Progenitor cell of endocrine pancreas (in vitro differentiated cells): ENCODE measurements at regions not wholly inside any gene's neighbourhood (a gene's known extent, or its start where the extent isn't known, plus 50 kb on each side); places are given as distances from the start of the nearest gene placed in this dataset.

Source experiments
- DNase-seq: peaks from one replicate; pipeline ENCODE4 v3.0.0; 2021; ENCODE audit warnings: low spot score; ENCODE audit not compliant: unreplicated experiment
- H3K27ac Mint-ChIP-seq: 2 replicates; pipeline ENCODE4 v1.8.0; 2021; ENCODE audit warnings: mild to moderate bottlenecking, moderate library complexity, mixed read lengths
- H3K27me3 Mint-ChIP-seq: 2 replicates; pipeline ENCODE4 v1.8.0; 2021; ENCODE audit warnings: mixed read lengths
- H3K36me3 Mint-ChIP-seq: 2 replicates; pipeline ENCODE4 v1.8.0; 2022; ENCODE audit warnings: mixed read lengths; ENCODE audit not compliant: insufficient read depth
- H3K4me1 Mint-ChIP-seq: 2 replicates; pipeline ENCODE4 v1.8.0; 2021; ENCODE audit warnings: low read depth, mixed read lengths
- H3K4me3 Mint-ChIP-seq: 2 replicates; pipeline ENCODE4 v1.8.0; 2021; ENCODE audit warnings: low read depth, mild to moderate bottlenecking, moderate library complexity, mixed read lengths
- H3K9me3 Mint-ChIP-seq: 2 replicates; pipeline ENCODE4 v1.8.0; 2021; ENCODE audit warnings: low read depth, mixed read lengths
- TF ChIP-seq, protein P1 (sequence below): fragments of 200-600 bp; sonication (generic); IDR thresholded peaks from one replicate; pipeline ENCODE4 v1.5.0; 2021; ENCODE audit warnings: antibody characterized with exemption, mild to moderate bottlenecking; ENCODE audit not compliant: unreplicated experiment

DNA sequence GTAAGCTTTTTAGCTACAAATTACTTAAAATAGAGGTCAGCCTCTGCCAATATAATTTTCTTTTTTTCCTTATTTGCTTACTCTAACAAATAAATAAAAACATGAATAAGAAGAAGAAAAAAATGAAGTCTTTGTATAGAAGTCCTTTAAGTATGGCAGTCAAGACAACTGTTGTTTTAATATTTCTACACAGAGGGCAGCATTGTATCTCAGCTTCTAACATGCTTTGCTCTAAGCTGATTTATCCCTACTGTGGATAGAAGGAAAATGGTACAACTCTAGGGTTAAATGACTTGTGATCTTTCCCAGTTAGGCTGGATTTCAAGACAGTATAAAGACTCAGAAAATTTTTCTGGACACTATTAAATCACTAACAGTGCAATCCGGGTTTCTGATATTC lies 104.3 kb upstream of the MEIS2 start:
- Mint-ChIP-seq H3K9me3 (no peaks in the 10 kb centered on the region), H3K4me1 (peaks cover 2% of the 10 kb centered on the region), H3K27ac (no peak overlapping the region), H3K27me3 (no peaks in the 10 kb centered on the region), H3K4me3 (no peak overlapping the region), H3K36me3 (no peaks in the 10 kb centered on the region)
- TF ChIP-seq, protein P1, sequence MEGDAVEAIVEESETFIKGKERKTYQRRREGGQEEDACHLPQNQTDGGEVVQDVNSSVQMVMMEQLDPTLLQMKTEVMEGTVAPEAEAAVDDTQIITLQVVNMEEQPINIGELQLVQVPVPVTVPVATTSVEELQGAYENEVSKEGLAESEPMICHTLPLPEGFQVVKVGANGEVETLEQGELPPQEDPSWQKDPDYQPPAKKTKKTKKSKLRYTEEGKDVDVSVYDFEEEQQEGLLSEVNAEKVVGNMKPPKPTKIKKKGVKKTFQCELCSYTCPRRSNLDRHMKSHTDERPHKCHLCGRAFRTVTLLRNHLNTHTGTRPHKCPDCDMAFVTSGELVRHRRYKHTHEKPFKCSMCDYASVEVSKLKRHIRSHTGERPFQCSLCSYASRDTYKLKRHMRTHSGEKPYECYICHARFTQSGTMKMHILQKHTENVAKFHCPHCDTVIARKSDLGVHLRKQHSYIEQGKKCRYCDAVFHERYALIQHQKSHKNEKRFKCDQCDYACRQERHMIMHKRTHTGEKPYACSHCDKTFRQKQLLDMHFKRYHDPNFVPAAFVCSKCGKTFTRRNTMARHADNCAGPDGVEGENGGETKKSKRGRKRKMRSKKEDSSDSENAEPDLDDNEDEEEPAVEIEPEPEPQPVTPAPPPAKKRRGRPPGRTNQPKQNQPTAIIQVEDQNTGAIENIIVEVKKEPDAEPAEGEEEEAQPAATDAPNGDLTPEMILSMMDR, result no peak
- DNase-seq, result no peak

DNA sequence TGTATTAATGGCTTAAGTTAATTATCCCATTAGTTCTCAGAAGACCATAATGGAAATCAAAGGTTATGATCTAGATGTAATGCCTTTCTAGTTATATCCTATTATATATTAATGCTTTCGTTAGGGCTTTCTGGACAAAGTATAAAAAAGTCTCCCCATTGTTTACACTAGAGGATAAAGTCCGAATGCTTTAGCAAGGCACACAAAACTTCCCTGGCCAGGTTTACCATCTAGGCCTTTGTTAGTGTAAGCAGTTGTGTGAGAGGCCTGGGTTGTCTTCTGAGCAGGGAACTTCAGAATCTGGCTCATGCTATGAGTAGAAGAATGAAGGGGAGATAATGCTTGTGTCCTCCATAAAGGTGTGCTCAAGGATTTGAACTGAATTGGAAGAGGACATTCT lies 106.3 kb upstream of the MEIS2 start:
- H3K9me3 Mint-ChIP-seq, result no peaks in the 10 kb centered on the region
- TF ChIP-seq, protein P1, result no peak
- no peaks in the 10 kb centered on the region for H3K27me3 Mint-ChIP-seq
- no peak for DNase-seq
- peaks cover 2% of the 10 kb centered on the region for H3K4me1 Mint-ChIP-seq
- H3K4me3 Mint-ChIP-seq, result no peak overlapping the region
- H3K36me3 Mint-ChIP-seq, result no peaks in the 10 kb centered on the region
- H3K27ac Mint-ChIP-seq, result no peak overlapping the region

DNA sequence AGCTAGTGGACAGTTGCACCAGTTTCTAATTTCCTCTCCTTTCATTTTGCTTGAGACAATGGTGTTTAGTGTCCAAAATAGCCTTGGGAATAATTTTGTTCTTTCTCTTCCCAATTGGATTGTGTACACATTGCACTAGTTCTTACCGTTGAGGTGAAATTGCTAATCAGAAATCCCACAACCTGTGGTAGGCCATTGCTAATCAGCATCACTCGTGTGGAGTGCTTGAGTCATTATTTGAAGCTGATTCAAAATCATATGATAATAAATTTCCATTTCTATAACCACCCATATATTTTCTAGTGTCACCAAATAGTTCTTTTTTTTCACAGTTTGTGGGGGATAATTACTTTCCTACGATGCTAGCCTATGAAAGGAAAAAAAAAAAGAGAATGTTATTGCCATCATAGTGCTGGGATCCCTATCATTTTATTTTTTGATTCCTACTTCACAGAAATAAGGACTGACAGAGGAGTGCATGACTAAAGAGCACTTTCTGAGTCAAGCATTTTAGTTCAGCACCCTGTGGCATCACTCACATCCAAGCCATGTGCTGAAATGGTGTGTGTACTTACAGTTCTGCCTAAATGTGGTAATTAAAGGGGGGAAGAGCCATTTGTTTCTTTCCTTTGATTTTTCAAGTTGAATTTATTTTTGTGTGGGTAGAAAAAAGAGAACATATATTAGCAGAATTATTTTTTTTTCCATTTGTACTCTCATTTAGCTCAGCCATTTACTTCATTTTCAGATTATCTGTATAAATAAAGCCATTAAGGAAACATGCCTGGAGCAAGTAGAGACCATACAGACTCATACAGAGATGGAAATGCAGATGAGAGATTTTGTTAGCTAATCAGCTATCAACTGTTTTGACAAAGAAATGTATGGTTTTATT lies 108.0 kb upstream of the MEIS2 start:
- H3K27me3 Mint-ChIP-seq, result no peaks in the 10 kb centered on the region
- H3K36me3 Mint-ChIP-seq, result no peaks in the 10 kb centered on the region
- H3K9me3 Mint-ChIP-seq, result no peaks in the 10 kb centered on the region
- H3K4me3 Mint-ChIP-seq, result no peak overlapping the region
- TF ChIP-seq, protein P1, result no peak
- no peak for DNase-seq
- H3K4me1 Mint-ChIP-seq, result peaks cover 2% of the 10 kb centered on the region
- H3K27ac Mint-ChIP-seq, result no peak overlapping the region

DNA sequence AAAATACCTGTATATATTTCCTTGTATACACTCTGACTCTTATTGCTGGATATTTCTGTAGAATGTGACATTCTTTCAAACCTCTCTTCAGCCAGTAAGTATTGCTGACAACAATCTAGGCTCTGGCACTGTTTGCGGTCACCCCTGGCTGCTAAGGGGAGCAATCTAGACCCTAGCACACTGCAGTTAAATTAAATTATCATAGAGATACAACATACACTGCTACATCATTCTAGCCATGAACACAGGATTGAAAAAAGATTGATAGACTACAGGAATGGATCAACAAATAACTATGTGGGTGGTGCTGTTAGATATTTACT lies 108.7 kb upstream of the MEIS2 start:
- no peak overlapping the region for H3K4me3 Mint-ChIP-seq
- peaks cover 2% of the 10 kb centered on the region for H3K4me1 Mint-ChIP-seq
- no peak for DNase-seq
- H3K9me3 Mint-ChIP-seq, result no peaks in the 10 kb centered on the region
- no peaks in the 10 kb centered on the region for H3K36me3 Mint-ChIP-seq
- H3K27me3 Mint-ChIP-seq, result no peaks in the 10 kb centered on the region
- TF ChIP-seq, protein P1, result no peak
- no peak overlapping the region for H3K27ac Mint-ChIP-seq

DNA sequence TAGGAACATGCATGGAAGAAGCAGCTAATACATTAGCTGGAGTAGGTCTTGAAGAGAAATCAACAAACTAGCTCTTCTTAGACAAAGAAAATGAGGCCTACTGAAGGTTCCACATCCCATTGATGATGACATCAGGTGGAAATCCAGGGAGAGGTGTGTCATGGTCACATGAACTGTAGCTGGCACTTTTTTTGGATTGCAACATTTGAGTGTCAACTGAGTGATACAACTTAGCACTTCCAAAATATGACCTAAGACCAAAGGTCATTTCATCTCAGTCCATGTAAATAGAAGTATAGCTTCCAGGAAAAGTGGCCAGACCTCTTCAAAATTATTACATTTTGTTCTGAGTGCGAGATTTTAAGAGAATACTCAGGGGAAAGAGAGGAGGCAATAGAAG lies 117.2 kb upstream of the MEIS2 start:
- Mint-ChIP-seq H3K4me1 (peaks cover 17% of the 10 kb centered on the region), H3K9me3 (no peaks in the 10 kb centered on the region), H3K27me3 (no peaks in the 10 kb centered on the region), H3K36me3 (no peaks in the 10 kb centered on the region), H3K4me3 (no peak overlapping the region), H3K27ac (no peak overlapping the region)
- TF ChIP-seq, protein P1, result no peak
- no peak for DNase-seq
